Left cardiac atrium (tissue), 4 donors: ENCODE measurements at regions not wholly inside any gene's neighbourhood (a gene's known extent, or its start where the extent isn't known, plus 50 kb on each side); places are given as distances from the start of the nearest gene placed in this dataset.
A peak's percentile ranks its signal among the peaks of the same experiment; 100 is the strongest.
"Not testable (repeated sequence)": the region's sequence is repeated elsewhere in the genome, so short reads cannot be mapped to it uniquely, and the experiment has no call there.

Experiments used
- ATAC-seq, 2 donors: fragments of 200-7000 bp; cut with Tn5 transposase; one replicate each; pipeline ENCODE4 v1.9.1; 2020; ENCODE audit warnings: mild to moderate bottlenecking in 2 of 2, moderate library complexity in 2 of 2
- DNase-seq: peaks from one replicate; pipeline ENCODE4 v3.0.0-alpha.2; 2020
- intact Hi-C, 2 donors: fragments of 100-400 bp; cut with DNase I; formaldehyde crosslinking; loops; one replicate each; pipeline versions ENCODE4 v1.14.1 to v1.15.1; 2022 to 2023
- donor health status: DM: no; HTN: yes; CAD: no.
- donor health status: DM: no; HTN: yes; CAD: no; lungs with severe emphysema.
- donor health status: DM: yes; HTN: yes; CAD: no.
- donor health status: Dilated cardiomyopathy.

GRCh38 chr6:109875973-109876372 is 102.1 kb upstream of the GPR6 start:
- intact Hi-C loops = no loop called here
- DNase-seq (no peak), ATAC-seq (no peak)

- intact Hi-C loops = no loop called here
- ATAC-seq (no peak), DNase-seq (no peak)
These were observed 100.8 kb upstream of the GPR6 start for GRCh38 chr6:109877028-109878004.

GRCh38 chr6:109878005-109878690 is 100.0 kb upstream of the GPR6 start:
- intact Hi-C loops, DNase-seq, ATAC-seq: not testable (repeated sequence)

GRCh38 chr6:109879081-109879480 is 99.0 kb upstream of the GPR6 start:
- DNase-seq, intact Hi-C loops, ATAC-seq: not testable (repeated sequence)

- intact Hi-C loops = no loop called here
- no peak for ATAC-seq
- DNase-seq = no peak
These were observed 98.6 kb upstream of the GPR6 start for GRCh38 chr6:109879521-109879920.

GRCh38 chr6:109881069-109881468 is 97.0 kb upstream of the GPR6 start:
- ATAC-seq = not testable (repeated sequence)

GRCh38 chr6:109881953-109882490 is 96.1 kb upstream of the GPR6 start:
- DNase-seq, ATAC-seq, intact Hi-C loops: not testable (repeated sequence)

More at GRCh38 chr6:109881069-109881468, 97.0 kb upstream of the GPR6 start:
- intact Hi-C loops, DNase-seq: not testable (repeated sequence)

- peak; percentile 35 to 70 for ATAC-seq
- no peak for DNase-seq
- intact Hi-C loops = no loop called here
These were observed 86.2 kb upstream of the GPR6 start for GRCh38 chr6:109891924-109892323.

- intact Hi-C loops = no loop called here
- DNase-seq (no peak), ATAC-seq (peak in 1 of 2 donors; percentile 44)
These were observed 85.4 kb upstream of the GPR6 start for GRCh38 chr6:109892451-109893435.

GRCh38 chr6:109893606-109894005 is 84.5 kb upstream of the GPR6 start:
- intact Hi-C loops = no loop called here
- DNase-seq = no peak
- ATAC-seq = no peak

GRCh38 chr6:109894181-109894580 is 83.9 kb upstream of the GPR6 start:
- ATAC-seq (peak; percentile 42 to 44), DNase-seq (no peak)
- intact Hi-C loops = no loop called here

GRCh38 chr6:109896341-109896740 is 81.8 kb upstream of the GPR6 start:
- no peak for ATAC-seq
- intact Hi-C loops = no loop called here
- DNase-seq = no peak

GRCh38 chr6:109897025-109897424 is 81.1 kb upstream of the GPR6 start:
- DNase-seq (no peak), ATAC-seq (no peak)
- intact Hi-C loops = no loop called here

GRCh38 chr6:109897561-109898080 is 80.5 kb upstream of the GPR6 start:
- DNase-seq = no peak
- ATAC-seq = no peak
- intact Hi-C loops = no loop called here

- DNase-seq (no peak), ATAC-seq (no peak)
- intact Hi-C loops = no loop called here
These were observed 76.1 kb upstream of the GPR6 start for GRCh38 chr6:109901976-109902375.

GRCh38 chr6:109902870-109903269 is 75.2 kb upstream of the GPR6 start:
- no peak for DNase-seq
- ATAC-seq = no peak
- intact Hi-C loops = no loop called here

- DNase-seq = no peak
- ATAC-seq = no peak
- intact Hi-C loops = no loop called here
These were observed 67.5 kb upstream of the GPR6 start for GRCh38 chr6:109910571-109910970.

GRCh38 chr6:109912118-109912517 is 66.0 kb upstream of the GPR6 start:
- no peak for ATAC-seq
- intact Hi-C loops = no loop called here
- no peak for DNase-seq

GRCh38 chr6:109912952-109913351 is 65.2 kb upstream of the GPR6 start:
- intact Hi-C loops = no loop called here
- no peak for ATAC-seq
- DNase-seq = no peak
